G401 (cell line): ENCODE measurements at regions not wholly inside any gene's neighbourhood (a gene's known extent, or its start where the extent isn't known, plus 50 kb on each side); places are given as distances from the start of the nearest gene placed in this dataset.
"Not testable (repeated sequence)": the region's sequence is repeated elsewhere in the genome, so short reads cannot be mapped to it uniquely, and the experiment has no call there.

Experiments
- DNase-seq: peaks from one replicate; pipeline ENCODE4 v3.0.0-alpha.2; 2015; ENCODE audit warnings: low spot score
- in situ Hi-C: cut with HindIII; loops from 2 replicates; pipeline ENCODE4 v1.10.0; 2016; ENCODE audit warnings: low sequenced_read_pairs, mixed read lengths

GRCh38 chr16:75965504-75966374, 239.4 kb upstream of the CPHXL start:
- peak; percentile 60 for DNase-seq
- in situ Hi-C loops: no loop called here

GRCh38 chr16:75969120-75969519, 242.8 kb upstream of the CPHXL start:
- DNase-seq, in situ Hi-C loops: not testable (repeated sequence)

- DNase-seq: no peak
- in situ Hi-C loops: no loop called here
Measured at GRCh38 chr16:75971334-75971733, 245.0 kb upstream of the CPHXL start.

GRCh38 chr16:75983296-75983695, 257.0 kb upstream of the CPHXL start:
- in situ Hi-C loops: no loop called here
- DNase-seq: no peak

GRCh38 chr16:75983741-75984381, 257.6 kb upstream of the CPHXL start:
- no peak for DNase-seq
- in situ Hi-C loops: no loop called here

GRCh38 chr16:75987323-75987722, 261.0 kb upstream of the CPHXL start:
- in situ Hi-C loops: no loop called here
- no peak for DNase-seq

GRCh38 chr16:75996491-75996890, 270.2 kb upstream of the CPHXL start:
- in situ Hi-C loops: no loop called here
- peak; percentile 85 for DNase-seq

GRCh38 chr16:75997606-75998005, 271.3 kb upstream of the CPHXL start:
- DNase-seq: no peak
- in situ Hi-C loops: no loop called here

- in situ Hi-C loops: no loop called here
- DNase-seq: no peak
Measured at GRCh38 chr16:76007645-76008044, 269.6 kb upstream of the CNTNAP4 start.

- in situ Hi-C loops: no loop called here
- DNase-seq: no peak
Measured at GRCh38 chr16:76023835-76024234, 253.4 kb upstream of the CNTNAP4 start.

- no peak for DNase-seq
Measured at GRCh38 chr16:76035689-76036088, 241.5 kb upstream of the CNTNAP4 start.

GRCh38 chr16:76038097-76038496, 239.1 kb upstream of the CNTNAP4 start:
- no peak for DNase-seq
- in situ Hi-C loops: no loop called here

More at GRCh38 chr16:76035689-76036088, 241.5 kb upstream of the CNTNAP4 start:
- in situ Hi-C loops: no loop called here

GRCh38 chr16:76052725-76053124, 224.5 kb upstream of the CNTNAP4 start:
- in situ Hi-C loops: no loop called here
- DNase-seq: no peak

- in situ Hi-C loops: no loop called here
- DNase-seq: no peak
Measured at GRCh38 chr16:76059186-76059585, 218.0 kb upstream of the CNTNAP4 start.

GRCh38 chr16:76059701-76060100, 217.5 kb upstream of the CNTNAP4 start:
- no peak for DNase-seq
- in situ Hi-C loops: no loop called here

GRCh38 chr16:76071690-76072089, 205.5 kb upstream of the CNTNAP4 start:
- DNase-seq: no peak
- in situ Hi-C loops: no loop called here

GRCh38 chr16:76081967-76082366, 195.2 kb upstream of the CNTNAP4 start:
- in situ Hi-C loops: no loop called here
- DNase-seq: peak; percentile 26

GRCh38 chr16:76106647-76107046, 170.6 kb upstream of the CNTNAP4 start:
- no peak for DNase-seq
- in situ Hi-C loops: no loop called here

- in situ Hi-C loops: no loop called here
- DNase-seq: no peak
Measured at GRCh38 chr16:76108460-76108859, 168.7 kb upstream of the CNTNAP4 start.

GRCh38 chr16:76114681-76115080, 162.5 kb upstream of the CNTNAP4 start:
- no peak for DNase-seq
- in situ Hi-C loops: no loop called here

GRCh38 chr16:76118344-76118743, 158.9 kb upstream of the CNTNAP4 start:
- in situ Hi-C loops: no loop called here

More at GRCh38 chr16:76118344-76118743, 158.9 kb upstream of the CNTNAP4 start:
- no peak for DNase-seq
